Activated B cell treated with CpG ODN at 0.5 μM for 24 hours (primary cell): ENCODE measurements at regions not wholly inside any gene's neighbourhood (a gene's known extent, or its start where the extent isn't known, plus 50 kb on each side); places are given as distances from the start of the nearest gene placed in this dataset.

Experiments used
- ATAC-seq: fragments of 200-7000 bp; cut with Tn5 transposase; one replicate; pipeline ENCODE4 v1.10.0; 2021; ENCODE audit warnings: low read depth, mild to moderate bottlenecking, moderate library complexity
- CTCF ChIA-PET: fragments of 350-600 bp; sonication (Branson Sonifier 250); formaldehyde crosslinking; loops from one replicate; lab custom pipeline; 2021; ENCODE audit warnings: antibody characterized with exemption; lab: Charles Lee
- POLR2A ChIA-PET: fragments of 350-600 bp; sonication (Branson Sonifier 250); formaldehyde crosslinking; loops from one replicate; lab custom pipeline; 2021; ENCODE audit warnings: antibody characterized with exemption; lab: Charles Lee
- DNase-seq: peaks from one replicate; pipeline ENCODE4 v3.0.0; 2022
- H3K27ac Mint-ChIP-seq: one replicate; pipeline ENCODE4 v1.8.0; 2020; ENCODE audit warnings: mixed read lengths
- H3K27me3 Mint-ChIP-seq: one replicate; pipeline ENCODE4 v1.8.0; 2021; ENCODE audit warnings: mixed read lengths
- H3K36me3 Mint-ChIP-seq: one replicate; pipeline ENCODE4 v1.8.0; 2021; ENCODE audit warnings: low read depth, mixed read lengths
- H3K4me1 Mint-ChIP-seq: one replicate; pipeline ENCODE4 v1.8.0; 2021; ENCODE audit warnings: mixed read lengths
- H3K4me3 Mint-ChIP-seq: one replicate; pipeline ENCODE4 v1.8.0; 2020; ENCODE audit warnings: mild to moderate bottlenecking, mixed read lengths
- H3K9me3 Mint-ChIP-seq: one replicate; pipeline ENCODE4 v1.8.0; 2020; ENCODE audit warnings: mixed read lengths
- intact Hi-C: fragments of 100-400 bp; cut with micrococcal nuclease; formaldehyde crosslinking; loops from one replicate; pipeline ENCODE4 v1.15.1; 2024
- TF ChIP-seq, protein P1 (sequence below): fragments of 200-600 bp; IDR thresholded peaks from one replicate; pipeline ENCODE4 v1.8.0; 2022; ENCODE audit warnings: antibody characterized with exemption, mild to moderate bottlenecking

DNA sequence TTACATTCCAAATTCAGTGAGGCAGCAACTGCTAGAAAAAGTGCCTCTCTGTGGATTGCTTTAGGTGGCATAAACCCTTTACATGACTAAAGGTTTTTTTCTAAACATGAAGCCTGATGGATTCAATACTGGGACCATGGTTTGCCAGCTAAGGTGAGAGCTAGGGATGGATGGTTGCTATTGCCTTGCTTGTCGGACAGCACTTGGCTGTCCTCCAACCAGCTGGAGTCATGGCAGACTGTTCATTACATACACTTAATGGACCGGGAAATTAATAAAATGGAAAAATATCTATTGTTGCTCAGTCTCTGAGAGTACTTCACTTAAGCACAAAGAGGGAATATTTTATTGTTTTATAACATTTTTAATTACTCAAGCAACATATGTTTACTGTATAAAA is 116.9 kb upstream of the TRPC7 start:
- POLR2A ChIA-PET, result no interaction called here
- Mint-ChIP-seq H3K36me3 (no peaks in the 10 kb centered on the region), H3K4me1 (no peaks in the 10 kb centered on the region), H3K27me3 (no peaks in the 10 kb centered on the region), H3K9me3 (peaks cover 6% of the 10 kb centered on the region), H3K4me3 (no peak overlapping the region), H3K27ac (no peak overlapping the region)
- ATAC-seq, result no peak
- no peak for DNase-seq
- TF ChIP-seq, protein P1, sequence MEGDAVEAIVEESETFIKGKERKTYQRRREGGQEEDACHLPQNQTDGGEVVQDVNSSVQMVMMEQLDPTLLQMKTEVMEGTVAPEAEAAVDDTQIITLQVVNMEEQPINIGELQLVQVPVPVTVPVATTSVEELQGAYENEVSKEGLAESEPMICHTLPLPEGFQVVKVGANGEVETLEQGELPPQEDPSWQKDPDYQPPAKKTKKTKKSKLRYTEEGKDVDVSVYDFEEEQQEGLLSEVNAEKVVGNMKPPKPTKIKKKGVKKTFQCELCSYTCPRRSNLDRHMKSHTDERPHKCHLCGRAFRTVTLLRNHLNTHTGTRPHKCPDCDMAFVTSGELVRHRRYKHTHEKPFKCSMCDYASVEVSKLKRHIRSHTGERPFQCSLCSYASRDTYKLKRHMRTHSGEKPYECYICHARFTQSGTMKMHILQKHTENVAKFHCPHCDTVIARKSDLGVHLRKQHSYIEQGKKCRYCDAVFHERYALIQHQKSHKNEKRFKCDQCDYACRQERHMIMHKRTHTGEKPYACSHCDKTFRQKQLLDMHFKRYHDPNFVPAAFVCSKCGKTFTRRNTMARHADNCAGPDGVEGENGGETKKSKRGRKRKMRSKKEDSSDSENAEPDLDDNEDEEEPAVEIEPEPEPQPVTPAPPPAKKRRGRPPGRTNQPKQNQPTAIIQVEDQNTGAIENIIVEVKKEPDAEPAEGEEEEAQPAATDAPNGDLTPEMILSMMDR, result no peak
- CTCF ChIA-PET, result no interaction called here
- intact Hi-C loops, result no loop called here

DNA sequence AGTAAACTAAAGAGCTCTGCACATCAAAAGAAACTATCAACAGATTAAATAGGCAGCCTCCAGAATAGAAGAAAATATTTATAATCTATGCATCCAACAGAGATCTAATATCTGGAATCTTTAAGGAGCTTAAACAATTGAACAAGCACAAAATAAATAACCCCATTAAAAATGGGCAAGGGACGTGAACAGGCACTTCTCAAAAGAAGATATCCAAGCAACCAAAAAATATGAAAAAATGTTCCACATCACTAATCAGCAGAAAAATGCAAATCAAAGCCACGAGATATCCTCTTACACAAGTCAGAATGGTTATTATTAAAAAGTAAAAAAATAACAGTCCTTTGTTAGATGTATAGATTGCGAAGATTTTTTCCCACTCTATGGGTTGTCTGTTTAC is 109.1 kb upstream of the TRPC7 start:
- no peak overlapping the region for H3K27ac Mint-ChIP-seq
- intact Hi-C loops, result no loop called here
- ChIA-PET POLR2A (no interaction called here), CTCF (no interaction called here)
- ATAC-seq (no peak), DNase-seq (no peak)
- peaks cover 2% of the 10 kb centered on the region for H3K27me3 Mint-ChIP-seq
- no peak overlapping the region for H3K4me3 Mint-ChIP-seq
- TF ChIP-seq, protein P1, result no peak
- no peaks in the 10 kb centered on the region for H3K4me1 Mint-ChIP-seq
- H3K36me3 Mint-ChIP-seq, result no peaks in the 10 kb centered on the region
- peaks cover 9% of the 10 kb centered on the region for H3K9me3 Mint-ChIP-seq

DNA sequence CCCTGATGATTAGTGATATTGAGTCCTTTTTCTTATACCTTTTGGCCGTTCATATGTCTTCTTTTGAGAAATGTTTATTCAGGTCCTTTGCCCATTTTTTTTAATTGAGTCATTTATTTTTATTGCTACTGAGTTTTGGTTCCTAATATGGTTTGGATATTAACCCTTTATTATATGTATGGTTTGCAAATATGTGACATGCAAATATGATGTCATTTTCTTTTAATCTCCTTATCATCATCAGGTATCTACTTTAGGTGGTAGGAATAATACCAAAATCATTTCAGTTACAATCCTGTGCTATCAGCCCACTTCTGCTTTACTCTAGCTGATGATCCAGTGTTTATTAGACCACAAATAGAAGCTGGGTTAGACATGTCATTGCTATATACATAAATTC is 102.3 kb upstream of the TRPC7 start:
- intact Hi-C loops, result no loop called here
- ChIA-PET POLR2A (no interaction called here), CTCF (no interaction called here)
- Mint-ChIP-seq H3K27me3 (peaks cover 2% of the 10 kb centered on the region), H3K4me1 (no peaks in the 10 kb centered on the region), H3K36me3 (no peaks in the 10 kb centered on the region), H3K9me3 (peaks cover 3% of the 10 kb centered on the region), H3K4me3 (no peak overlapping the region), H3K27ac (no peak overlapping the region)
- no peak for ATAC-seq
- DNase-seq, result no peak
- TF ChIP-seq, protein P1, result no peak

DNA sequence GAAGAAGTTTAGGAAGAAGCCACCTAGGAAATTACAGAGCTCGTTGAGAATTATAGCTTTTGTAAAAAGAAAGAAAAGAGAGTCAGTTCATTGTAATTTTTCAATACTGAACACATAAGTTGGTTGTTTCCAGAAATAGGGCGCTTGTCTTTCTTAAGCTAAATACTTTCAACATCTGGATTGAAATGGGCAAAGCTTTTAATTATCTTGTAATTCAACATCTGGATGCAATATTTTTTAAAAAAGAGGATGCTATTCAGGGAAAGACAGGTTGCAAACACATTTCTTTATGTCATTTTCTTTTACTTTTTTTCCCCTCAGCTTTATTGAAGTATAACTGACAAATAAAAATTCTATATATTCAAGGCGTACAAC is 100.7 kb upstream of the TRPC7 start:
- no peak for DNase-seq
- Mint-ChIP-seq H3K4me3 (no peak overlapping the region), H3K27ac (no peak overlapping the region), H3K36me3 (no peaks in the 10 kb centered on the region), H3K4me1 (no peaks in the 10 kb centered on the region), H3K27me3 (no peaks in the 10 kb centered on the region), H3K9me3 (peaks cover 3% of the 10 kb centered on the region)
- no peak for ATAC-seq
- ChIA-PET CTCF (no interaction called here), POLR2A (no interaction called here)
- TF ChIP-seq, protein P1, result no peak
- intact Hi-C loops, result no loop called here

DNA sequence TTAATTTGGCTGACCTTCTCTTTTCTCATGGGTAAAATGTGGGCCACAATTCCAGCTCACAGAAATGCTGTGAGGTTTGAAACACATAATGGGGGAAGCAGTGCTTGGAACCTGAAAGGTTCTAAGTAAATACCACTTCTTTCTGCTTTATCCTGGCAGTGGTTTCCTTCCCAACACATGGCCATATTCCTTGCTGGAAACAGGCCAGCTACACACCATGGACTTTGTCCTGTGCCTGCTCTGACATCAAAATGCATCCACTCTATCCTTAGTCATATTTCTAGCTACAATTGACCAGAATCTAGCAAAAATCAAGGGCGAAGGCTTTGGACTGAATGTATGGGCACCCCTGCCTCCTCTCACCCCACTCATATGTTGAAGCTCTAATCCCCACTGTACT is 93.1 kb upstream of the TRPC7 start:
- CTCF ChIA-PET, result no interaction called here
- no peaks in the 10 kb centered on the region for H3K36me3 Mint-ChIP-seq
- H3K27ac Mint-ChIP-seq, result no peak overlapping the region
- ATAC-seq (no peak), DNase-seq (no peak)
- TF ChIP-seq, protein P1, result no peak
- POLR2A ChIA-PET, result no interaction called here
- H3K27me3 Mint-ChIP-seq, result no peaks in the 10 kb centered on the region
- intact Hi-C loops, result no loop called here
- H3K9me3 Mint-ChIP-seq, result no peaks in the 10 kb centered on the region
- no peaks in the 10 kb centered on the region for H3K4me1 Mint-ChIP-seq
- no peak overlapping the region for H3K4me3 Mint-ChIP-seq
